Fibroblast of the aortic adventitia (primary cell): ENCODE measurements at regions not wholly inside any gene's neighbourhood (a gene's known extent, or its start where the extent isn't known, plus 50 kb on each side); places are given as distances from the start of the nearest gene placed in this dataset.

Source experiments
- DNase-seq: peaks from one replicate; pipeline ENCODE4 v3.0.0-alpha.2; 2010; ENCODE audit warnings: low read depth
- H3K4me3 ChIP-seq: 2 replicates; pipeline ENCODE4 v1.5.1; 2011; ENCODE audit warnings: low read depth, mild to moderate bottlenecking, control low read depth, low read length, moderate library complexity
- CTCF ChIP-seq: IDR thresholded peaks from 2 replicates; pipeline ENCODE4 v1.5.1; 2011; ENCODE audit warnings: mild to moderate bottlenecking, low read length, control low read depth, inconsistent platforms; ENCODE audit not compliant: insufficient read depth

DNA sequence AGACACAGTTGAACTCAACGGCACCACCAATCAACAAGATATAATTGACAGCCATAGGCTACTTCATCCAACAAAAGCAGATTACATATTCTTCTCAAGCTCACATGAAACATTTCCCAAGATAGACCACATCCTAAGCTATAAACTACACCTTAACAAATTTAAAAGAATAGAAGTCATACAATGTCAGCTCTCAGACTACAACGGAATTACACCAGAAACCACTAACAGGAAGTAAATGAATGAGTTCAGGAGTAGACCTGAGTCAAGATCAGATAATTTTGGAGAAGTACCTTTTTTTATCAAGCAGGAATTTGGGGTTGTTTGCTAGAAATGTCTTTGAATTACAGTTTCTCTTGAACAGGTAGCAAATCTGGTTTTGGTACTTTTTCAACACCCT, 237.8 kb downstream of the TBX18 start:
- TF ChIP-seq CTCF: no peak
- DNase-seq: no peak
- no peak overlapping the region for H3K4me3 ChIP-seq

DNA sequence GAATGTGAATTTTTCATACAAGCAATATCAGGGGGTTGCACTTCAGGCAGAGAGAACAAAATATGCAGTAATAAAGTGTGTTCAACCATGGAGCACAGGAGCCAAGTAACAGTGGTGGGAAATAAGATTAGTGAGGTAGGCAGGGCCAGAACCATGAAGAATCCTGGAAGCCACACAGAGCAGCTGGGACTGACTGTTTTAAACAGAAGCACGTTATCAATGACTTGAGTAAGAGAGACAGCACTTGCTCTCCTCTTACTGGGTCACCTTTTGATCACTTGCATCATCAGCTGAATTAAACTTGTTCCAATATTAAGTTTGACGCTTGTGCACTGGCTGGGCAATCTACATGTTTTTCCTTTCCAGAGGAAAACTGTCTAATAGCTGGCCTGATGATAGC, 238.5 kb downstream of the TBX18 start:
- H3K4me3 ChIP-seq: no peak overlapping the region
- TF ChIP-seq CTCF: no peak
- peak; percentile 53 for DNase-seq

GRCh38 chr6:84524636-84525035, 239.8 kb downstream of the TBX18 start:
- H3K4me3 ChIP-seq: no peak overlapping the region
- TF ChIP-seq CTCF: no peak
- no peak for DNase-seq

GRCh38 chr6:84522135-84522549, 242.3 kb downstream of the TBX18 start:
- no peak overlapping the region for H3K4me3 ChIP-seq
- TF ChIP-seq CTCF: no peak
- peak; percentile 91 for DNase-seq

GRCh38 chr6:84521511-84521910, 242.9 kb downstream of the TBX18 start:
- no peak overlapping the region for H3K4me3 ChIP-seq
- peak; percentile 49 for DNase-seq
- TF ChIP-seq CTCF: no peak

DNA sequence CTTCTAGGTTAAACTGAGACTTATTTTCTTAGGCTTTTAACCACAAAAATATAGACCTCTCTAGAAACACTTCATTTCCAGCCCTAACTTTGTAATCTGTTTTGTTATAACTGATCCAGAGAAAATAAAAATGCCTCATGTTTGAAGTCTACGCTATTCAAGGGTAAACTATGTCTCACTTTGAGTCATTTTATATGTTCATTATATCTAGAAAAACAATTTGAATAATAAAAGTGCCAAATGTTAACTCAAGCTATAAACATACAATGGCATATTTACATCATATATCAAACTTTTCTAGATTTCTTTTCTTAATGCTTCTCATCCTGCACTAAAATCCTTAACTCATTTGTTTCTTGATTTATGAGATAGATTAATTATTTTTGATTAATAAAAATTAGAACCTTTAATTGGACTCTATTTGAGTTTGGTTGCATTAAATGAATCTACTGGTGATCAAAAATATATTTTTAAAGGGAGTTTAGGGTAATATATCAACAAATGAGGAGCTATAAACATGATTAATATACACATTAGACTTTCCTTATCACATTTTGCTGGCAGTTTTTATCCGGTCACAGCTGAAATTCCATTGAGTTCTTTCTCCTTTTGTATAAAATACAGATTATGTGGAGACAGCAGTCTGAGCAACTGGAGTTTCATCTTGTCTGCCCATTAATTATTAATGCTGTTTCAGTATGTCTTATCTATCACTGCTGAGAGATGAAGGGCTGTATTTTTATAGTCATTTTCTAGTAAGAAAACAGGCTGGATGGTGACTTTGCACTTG, 246.5 kb downstream of the TBX18 start:
- H3K4me3 ChIP-seq: no peak overlapping the region
- DNase-seq: no peak

More for the DNA sequence above, 246.5 kb downstream of the TBX18 start:
- TF ChIP-seq CTCF: no peak
